ENCODE measurements at regions not wholly inside any gene's neighbourhood (a gene's known extent, or its start where the extent isn't known, plus 50 kb on each side); places are given as distances from the start of the nearest gene placed in this dataset.
A peak's percentile ranks its signal among the peaks of the same experiment; 100 is the strongest.
"Not testable (repeated sequence)": the region's sequence is repeated elsewhere in the genome, so short reads cannot be mapped to it uniquely, and the experiment has no call there.

- ATAC-seq (ENCODE audit: poor library complexity) (no peak), DNase-seq (no peak)
- intact Hi-C loops (cut with DNase I): no loop called here
These were observed 269.1 kb downstream of the GATA3 start for GRCh38 chr10:8323428-8324054.

GRCh38 chr10:8325024-8325980 lies 270.8 kb downstream of the GATA3 start:
- no peak for DNase-seq
- intact Hi-C loops (cut with DNase I): no loop called here
- no peak for ATAC-seq (ENCODE audit: poor library complexity)

- DNase-seq (no peak), ATAC-seq (ENCODE audit: poor library complexity) (no peak)
- intact Hi-C loops (cut with DNase I): no loop called here
These were observed 272.1 kb downstream of the GATA3 start for GRCh38 chr10:8326396-8327139.

- intact Hi-C loops (cut with DNase I): no loop called here
- no peak for ATAC-seq (ENCODE audit: poor library complexity)
- no peak for DNase-seq
These were observed 272.6 kb downstream of the GATA3 start for GRCh38 chr10:8327140-8327423.

GRCh38 chr10:8331387-8331786 lies 276.9 kb downstream of the GATA3 start:
- intact Hi-C loops (cut with DNase I): no loop called here
- ATAC-seq (ENCODE audit: poor library complexity): no peak
- DNase-seq: no peak

GRCh38 chr10:8331896-8332729 lies 277.6 kb downstream of the GATA3 start:
- ATAC-seq (ENCODE audit: poor library complexity) (peak; percentile 70), DNase-seq (peak; percentile 70)
- intact Hi-C loops (cut with DNase I): no loop called here

- no peak for DNase-seq
- intact Hi-C loops (cut with DNase I): no loop called here
- ATAC-seq (ENCODE audit: poor library complexity): no peak
These were observed 278.2 kb downstream of the GATA3 start for GRCh38 chr10:8332730-8333111.

- intact Hi-C loops (cut with DNase I): no loop called here
- DNase-seq (no peak), ATAC-seq (ENCODE audit: poor library complexity) (no peak)
These were observed 280.1 kb downstream of the GATA3 start for GRCh38 chr10:8334631-8335030.

GRCh38 chr10:8336629-8337331 lies 282.3 kb downstream of the GATA3 start:
- ATAC-seq (ENCODE audit: poor library complexity) (no peak), DNase-seq (no peak)
- intact Hi-C loops (cut with DNase I): no loop called here

- DNase-seq: no peak
- intact Hi-C loops (cut with DNase I): no loop called here
- no peak for ATAC-seq (ENCODE audit: poor library complexity)
These were observed 282.8 kb downstream of the GATA3 start for GRCh38 chr10:8337332-8337651.

- no peak for ATAC-seq (ENCODE audit: poor library complexity)
- no peak for DNase-seq
- intact Hi-C loops (cut with DNase I): no loop called here
These were observed 283.8 kb downstream of the GATA3 start for GRCh38 chr10:8338177-8338766.

- ATAC-seq (ENCODE audit: poor library complexity) (no peak), DNase-seq (no peak)
- intact Hi-C loops (cut with DNase I): no loop called here
These were observed 290.3 kb downstream of the GATA3 start for GRCh38 chr10:8344756-8345155.

- no peak for ATAC-seq (ENCODE audit: poor library complexity)
- intact Hi-C loops (cut with DNase I): no loop called here
- DNase-seq: no peak
These were observed 292.4 kb downstream of the GATA3 start for GRCh38 chr10:8346861-8347260.

GRCh38 chr10:8347614-8348013 lies 293.1 kb downstream of the GATA3 start:
- intact Hi-C loops (cut with DNase I); ATAC-seq (ENCODE audit: poor library complexity); DNase-seq: not testable (repeated sequence)

GRCh38 chr10:8349610-8350249 lies 295.2 kb downstream of the GATA3 start:
- ATAC-seq (ENCODE audit: poor library complexity) (no peak), DNase-seq (no peak)
- intact Hi-C loops (cut with DNase I): no loop called here

- no peak for ATAC-seq (ENCODE audit: poor library complexity)
- intact Hi-C loops (cut with DNase I): no loop called here
- DNase-seq: no peak
These were observed 295.9 kb downstream of the GATA3 start for GRCh38 chr10:8350250-8350967.
